Globus pallidus (tissue), 1 donor: ENCODE measurements at regions not wholly inside any gene's neighbourhood (a gene's known extent, or its start where the extent isn't known, plus 50 kb on each side); places are given as distances from the start of the nearest gene placed in this dataset.

Source experiments
- DNase-seq: peaks from one replicate; pipeline ENCODE4 v3.0.0-alpha.2; 2015; ENCODE audit warnings: low spot score

DNA sequence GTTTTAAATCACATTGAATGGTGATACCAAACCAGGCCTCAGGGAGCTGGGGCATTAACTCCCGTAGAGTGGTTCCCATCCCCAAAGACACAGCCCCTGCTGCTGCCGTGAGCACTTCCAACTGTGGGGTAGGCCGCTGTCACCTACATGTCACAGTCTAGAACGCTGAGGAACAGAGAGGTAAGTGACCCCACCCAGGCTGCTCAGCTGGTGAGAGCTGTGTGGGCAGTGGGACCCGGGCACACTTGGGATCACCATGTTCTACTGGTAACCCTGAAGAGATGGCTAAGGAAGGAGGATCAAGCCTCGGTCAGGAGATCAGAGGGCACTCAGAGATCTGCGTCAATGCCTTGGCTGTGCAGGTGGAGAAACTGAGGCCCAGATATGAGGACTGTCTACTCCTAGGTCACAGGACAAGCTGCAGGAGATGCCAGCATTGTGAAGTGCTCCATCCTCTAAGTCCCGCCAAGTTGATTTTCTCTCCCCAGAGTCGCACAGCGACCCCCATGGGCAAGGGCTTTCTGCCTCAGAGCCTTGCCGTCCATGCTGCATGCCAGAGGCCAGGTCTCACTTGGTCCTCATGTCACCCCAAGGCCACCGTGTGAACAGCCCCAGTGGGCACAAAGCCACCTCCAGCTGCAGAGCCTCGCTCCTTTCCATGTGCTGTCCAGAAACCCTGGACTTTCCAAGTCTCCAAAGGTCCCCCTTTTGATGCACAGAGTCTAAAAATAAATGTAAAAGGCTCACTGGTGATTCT lies 144.2 kb upstream of the OTOS start:
- DNase-seq = no peak

DNA sequence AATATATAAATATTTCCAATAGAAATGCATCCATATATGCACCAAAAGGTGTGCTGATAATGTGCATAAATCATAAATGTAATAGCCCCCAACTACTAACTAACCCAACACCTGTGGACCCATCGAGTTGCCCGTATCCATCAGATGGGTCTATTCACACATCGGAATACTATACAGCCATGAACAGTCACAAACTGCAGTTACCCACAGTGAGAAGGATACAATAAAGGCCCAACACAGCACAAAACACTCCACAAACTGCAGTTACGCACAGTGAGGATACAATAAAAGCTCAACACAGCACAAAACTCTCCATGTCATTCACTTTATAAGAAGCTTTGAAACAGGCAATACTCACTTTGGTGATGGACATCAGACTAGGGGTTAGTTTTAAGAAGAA lies 145.3 kb upstream of the OTOS start:
- DNase-seq = no peak

DNA sequence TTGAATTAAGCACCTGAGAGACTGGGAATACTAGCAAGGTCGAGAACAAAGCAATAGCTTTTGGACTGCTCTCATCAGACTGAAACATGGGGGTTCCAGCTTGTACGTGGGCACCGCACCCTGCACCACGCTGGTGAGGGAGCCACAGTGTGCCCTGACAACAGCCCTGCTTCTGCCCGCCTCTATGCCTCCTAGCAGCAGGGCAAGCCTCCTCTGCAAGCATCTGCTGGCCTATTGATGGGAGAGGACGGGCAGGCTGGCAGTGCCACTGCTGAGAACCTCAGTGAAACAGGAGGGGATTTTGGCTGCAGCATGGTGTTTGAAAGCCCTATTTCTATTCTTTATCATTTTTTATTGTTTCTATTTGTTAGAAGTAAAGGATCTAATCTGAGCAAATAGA lies 146.1 kb upstream of the OTOS start:
- DNase-seq = peak; percentile 43

DNA sequence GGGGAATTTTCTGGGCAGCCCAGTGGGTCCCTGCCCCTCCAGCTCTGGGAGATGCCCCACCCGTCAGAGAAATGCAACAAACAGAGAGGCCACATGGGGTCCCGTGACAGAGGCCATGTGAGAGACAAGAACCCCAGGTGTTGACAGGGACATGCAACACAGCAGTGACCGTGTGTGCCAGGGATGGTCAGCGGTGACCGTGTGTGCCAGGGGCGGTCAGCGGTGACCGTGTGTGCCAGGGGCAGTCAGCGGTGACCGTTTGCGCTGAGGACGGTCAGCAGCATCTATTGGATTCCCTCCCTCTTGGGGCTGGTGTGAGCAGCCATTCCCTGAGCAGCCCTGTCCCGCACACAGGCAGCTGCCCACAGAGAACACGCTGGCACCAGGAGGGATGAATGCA lies 146.6 kb upstream of the OTOS start:
- DNase-seq = peak; percentile 35

DNA sequence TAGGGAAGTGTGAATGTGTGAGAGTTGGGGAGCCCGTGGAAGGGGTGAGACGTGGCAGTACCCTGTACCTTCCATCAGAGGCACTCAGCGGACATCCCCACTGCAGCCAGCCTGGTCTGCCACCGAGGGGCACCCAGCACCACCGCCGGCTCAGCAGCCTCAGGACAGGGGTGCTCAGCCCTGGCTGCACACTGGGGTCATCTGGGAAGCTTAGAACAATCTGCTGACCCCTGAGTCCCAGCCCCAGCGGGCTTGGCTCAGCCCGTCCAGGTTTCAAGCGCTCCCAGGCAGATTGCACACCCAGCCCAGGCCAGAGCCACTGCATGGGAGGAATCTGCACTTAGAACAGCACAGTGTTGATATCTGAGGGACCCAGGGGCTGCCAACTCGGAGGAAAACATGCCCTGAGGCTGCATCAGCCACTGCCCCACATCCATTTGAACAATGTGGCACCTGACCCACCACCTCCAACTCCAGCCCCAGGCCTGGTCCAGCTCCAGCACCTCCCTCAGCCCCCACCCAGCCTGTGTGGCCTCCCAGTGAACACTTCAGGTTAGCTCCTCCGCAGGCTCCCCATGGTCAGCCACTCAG lies 147.1 kb upstream of the OTOS start:
- peak; percentile 15 for DNase-seq

DNA sequence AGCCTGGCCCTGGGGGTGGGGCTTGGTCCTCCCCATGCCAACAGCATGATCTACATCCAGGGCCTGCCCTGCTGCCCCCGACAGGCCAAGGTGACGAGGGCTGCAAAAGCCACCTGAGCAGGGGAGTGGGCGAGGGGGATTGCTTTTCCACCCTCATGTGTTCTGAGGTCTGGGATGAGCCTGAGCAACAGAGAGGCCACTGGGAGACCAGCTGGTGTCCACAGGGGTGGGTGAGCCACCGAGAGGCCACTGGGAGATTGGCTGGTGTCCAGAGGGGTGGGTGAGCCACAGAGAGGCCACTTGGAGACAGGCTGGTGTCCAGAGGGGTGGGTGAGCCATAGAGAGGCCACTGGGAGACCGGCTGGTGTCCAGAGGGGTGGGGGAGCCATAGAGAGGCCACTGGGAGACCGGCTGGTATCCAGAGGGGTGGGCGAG lies 147.4 kb upstream of the GPC1 start:
- DNase-seq = no peak

DNA sequence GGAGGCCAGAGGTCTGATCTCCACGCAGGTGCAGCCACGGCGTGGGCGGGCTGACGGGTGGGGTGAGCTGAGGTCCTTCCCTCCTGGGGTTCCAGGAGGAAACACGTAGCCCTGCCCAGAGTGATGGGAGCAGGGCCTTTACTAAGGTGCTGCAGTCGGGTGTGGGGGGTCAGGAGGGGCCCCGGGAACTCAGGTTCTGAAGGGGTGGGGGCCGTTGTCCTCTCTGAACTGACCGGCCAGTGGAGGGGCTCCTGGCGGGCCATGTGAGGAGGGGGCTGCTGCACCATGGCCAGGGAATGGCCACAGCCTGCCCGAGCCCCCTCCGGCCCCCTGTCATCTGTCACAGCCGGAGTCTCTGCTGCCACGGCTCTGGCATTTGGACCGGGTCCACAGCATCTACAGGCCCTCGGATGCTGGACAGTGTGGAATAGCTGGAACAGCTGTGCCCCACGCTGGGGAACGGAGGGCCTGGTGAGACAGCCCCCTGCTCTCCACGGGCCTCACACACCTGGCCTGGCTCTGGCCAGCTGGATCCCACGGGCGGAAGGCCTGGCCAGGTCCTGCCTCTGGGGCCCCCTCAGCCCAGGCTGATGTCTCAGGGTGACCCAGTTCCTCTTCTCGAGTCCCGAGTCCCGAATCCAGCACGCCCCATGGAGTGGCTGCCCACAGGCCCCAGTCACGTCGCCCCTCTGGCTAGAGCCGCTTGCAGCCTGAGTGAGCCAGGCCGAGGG lies 145.6 kb upstream of the GPC1 start:
- DNase-seq = no peak

DNA sequence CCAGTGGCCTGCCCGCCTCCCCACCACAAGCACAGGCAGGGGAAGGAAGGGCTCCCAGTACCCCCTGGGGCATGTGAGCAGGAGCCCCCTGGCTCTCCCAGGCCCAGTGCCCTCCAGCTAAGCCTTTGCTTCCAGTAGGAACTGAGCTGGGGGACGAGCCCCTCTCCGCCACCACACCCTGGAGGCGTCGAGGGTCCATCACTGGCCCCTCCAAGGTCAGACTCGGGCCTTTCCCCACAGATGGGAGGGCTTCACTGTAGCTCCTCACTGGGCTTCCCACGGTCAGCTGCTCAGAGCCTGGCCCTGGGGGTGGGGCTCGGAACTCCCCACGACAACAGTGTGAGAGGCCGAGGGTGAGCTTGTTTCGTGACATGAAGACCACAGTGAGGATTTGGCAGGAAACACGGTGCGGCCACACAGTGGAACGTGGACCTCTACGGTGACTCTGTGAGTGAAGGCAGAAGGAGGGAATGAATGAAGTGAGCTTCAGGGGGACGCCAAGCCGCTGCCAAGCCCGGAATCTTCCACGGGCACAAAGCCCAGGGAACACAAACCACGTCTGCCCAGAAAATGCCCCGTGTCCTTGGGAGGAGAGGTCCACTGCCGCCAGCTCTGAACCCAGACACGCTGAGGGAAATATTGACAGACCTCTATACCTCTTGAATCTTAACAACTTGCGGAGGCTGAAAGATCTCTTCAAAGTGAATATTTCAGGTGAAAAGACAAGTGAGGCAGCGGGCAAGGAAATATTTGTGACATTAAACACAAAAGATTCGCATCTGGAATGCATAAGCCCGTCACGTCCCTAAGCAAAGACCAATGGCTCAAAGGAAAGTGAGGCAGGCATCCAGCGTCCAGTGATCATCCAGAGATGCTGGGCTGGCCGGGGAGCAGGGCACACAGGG lies 144.8 kb upstream of the GPC1 start:
- no peak for DNase-seq

DNA sequence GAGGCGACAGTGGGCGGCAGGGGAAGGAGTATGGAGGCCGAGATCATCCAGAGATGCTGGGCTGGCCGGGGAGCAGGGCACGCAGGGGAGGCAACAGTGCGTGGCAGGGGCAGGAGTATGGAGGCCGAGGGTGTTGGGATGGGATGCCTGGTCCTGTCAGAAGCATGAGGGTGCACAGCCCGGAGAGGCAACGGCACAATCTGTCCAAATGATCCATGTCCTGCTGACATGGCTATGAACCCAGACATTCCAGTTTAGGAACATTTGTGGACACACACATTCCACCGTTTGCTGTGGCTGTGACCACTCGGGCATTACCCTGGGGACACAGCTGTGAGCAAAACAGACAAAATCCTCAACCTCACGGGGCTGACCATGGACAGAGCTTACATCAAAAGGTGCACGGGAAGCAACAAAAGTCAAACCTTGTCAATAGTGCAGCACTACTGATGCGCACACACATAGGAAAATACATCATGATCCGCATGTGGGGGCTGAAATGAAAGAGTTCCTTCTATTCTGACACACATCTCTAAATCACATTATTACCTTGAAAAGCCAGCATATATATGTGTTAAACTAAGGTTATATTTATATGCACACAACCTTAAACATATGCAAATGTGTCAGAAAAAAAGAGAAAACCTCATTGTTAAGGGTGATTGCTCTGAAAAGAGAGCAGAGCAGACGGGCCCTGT lies 144.0 kb upstream of the GPC1 start:
- DNase-seq = no peak

DNA sequence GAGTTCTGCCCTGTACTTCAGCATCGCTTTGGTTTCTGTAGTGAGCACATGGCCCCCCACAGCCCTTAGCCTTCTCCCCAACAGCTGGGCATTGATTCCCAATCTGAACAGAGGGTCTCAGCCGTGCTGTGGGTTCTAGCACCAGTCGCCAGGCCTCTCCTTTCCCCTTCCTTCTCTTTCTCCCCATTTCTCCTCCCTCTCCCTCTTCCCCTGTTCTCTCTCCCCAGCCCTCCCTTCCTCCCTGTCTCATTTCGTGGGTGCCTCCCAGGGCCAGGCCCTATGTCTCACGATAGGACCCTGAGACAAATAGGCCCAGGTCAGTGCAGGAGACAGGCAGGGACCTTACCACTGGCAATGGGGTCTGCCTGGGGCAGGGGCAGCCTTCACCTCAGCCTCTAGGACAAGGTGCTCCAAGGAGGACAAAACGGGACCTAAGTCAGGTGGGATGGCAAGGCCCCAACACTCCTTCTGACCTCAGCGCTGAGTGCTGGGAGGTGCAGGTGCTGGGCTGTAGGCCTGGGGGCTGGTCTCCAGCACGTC lies 143.4 kb upstream of the GPC1 start:
- no peak for DNase-seq

DNA sequence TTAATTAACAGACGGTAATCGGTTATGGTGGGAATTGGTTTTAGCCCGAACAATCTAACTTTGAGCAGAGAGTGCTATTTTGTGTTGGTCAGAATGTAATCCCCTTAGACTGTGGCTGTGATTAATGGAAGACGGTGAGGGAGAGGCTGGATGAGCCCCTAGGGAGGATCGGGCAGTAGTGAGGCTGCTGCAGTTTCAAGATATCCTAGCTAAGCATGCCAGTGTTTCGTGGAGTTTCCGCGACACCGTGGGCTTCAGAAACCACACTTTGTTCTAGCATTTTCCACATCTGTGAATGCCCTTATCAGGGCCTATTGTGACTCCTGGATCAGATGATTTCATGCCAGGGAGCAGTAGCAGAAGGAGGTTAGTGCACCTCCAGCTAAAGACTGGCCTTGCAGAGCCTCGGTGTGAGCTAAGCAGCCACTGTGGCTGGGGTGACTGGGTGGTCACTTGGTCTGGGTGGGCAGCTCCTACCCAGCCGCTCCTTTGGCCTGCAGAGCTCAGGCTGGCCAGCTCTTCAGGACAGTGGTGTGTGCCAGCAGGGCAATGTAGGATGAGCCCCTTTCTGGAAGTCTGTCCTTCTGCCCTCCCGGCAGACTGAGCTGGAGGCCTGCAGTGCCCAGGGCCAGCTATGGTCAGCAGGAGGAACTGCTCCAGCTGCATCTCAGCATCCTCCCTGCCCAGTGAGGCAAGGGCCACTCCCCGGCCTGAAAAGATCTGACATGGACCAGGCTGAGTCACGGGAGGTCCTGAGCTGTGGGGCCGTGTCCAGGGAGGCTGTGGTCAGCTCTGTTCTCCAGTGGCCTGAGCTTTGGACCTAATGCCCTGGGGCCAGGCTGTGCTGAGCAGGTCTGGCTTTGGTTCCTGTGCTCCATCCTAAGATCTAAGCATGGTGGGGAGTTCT lies 142.6 kb upstream of the GPC1 start:
- DNase-seq = no peak

DNA sequence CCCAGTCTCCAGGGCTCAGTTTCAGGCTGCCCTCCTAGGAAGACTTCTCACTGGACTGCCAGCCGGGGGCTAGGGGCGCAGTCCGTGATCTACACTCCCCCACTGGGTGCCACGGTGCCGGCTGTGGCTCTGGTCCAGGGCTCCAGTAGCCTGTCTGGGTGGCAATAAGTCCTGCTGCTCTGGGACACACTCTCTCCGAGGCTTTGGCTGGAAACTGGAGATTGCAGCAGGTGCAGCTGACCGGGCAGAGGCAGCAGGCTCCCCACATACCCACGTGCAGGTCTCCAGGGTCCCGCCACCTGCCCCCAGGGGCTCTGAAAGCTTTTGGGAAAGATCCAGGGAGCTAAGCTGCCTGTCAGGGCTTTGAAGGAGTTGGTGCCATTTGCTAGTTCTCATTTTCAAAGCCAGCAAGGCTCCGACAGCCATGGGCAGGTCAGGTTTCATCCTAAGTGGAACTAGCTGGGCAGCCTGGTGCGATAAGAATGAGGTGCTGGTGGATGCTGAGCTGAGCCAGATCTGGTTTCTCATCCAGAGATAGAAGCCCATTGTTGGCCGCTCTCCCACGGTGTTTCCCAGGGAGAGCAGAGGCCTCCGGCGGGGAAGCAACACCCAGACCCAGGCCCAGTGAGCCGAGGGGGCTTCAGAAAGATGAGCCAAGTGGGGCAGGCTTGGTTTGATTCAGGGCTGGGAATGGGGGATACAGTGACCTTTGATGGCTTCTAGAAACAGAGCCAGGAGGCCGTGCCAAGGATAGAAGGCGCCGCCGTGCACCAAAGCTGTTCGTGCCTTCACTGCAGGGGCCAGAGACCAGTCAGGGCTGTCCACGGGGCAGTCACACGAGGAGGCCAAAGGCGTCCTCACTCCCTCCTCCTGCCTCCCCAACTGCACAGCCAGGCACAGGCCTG lies 141.7 kb upstream of the GPC1 start:
- DNase-seq = no peak

DNA sequence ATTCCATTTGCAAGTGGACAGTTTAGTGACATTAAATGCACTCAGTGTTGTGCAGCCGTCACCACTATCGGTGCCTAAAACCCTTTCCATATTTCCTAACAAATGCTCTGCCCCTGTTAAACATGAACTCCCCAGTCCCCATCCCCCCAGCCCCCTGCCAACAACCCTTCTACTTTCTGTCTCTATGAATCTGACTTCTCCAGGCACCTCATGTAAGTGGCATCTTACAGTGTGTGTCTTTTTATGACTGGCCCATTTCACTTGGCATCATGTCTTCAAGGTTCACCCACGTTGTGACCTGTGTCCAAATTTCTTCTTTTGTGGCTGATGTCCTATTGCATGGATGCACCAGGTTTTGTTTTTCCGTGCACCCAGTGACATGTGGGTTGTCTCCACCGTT lies 140.9 kb upstream of the GPC1 start:
- DNase-seq = no peak

DNA sequence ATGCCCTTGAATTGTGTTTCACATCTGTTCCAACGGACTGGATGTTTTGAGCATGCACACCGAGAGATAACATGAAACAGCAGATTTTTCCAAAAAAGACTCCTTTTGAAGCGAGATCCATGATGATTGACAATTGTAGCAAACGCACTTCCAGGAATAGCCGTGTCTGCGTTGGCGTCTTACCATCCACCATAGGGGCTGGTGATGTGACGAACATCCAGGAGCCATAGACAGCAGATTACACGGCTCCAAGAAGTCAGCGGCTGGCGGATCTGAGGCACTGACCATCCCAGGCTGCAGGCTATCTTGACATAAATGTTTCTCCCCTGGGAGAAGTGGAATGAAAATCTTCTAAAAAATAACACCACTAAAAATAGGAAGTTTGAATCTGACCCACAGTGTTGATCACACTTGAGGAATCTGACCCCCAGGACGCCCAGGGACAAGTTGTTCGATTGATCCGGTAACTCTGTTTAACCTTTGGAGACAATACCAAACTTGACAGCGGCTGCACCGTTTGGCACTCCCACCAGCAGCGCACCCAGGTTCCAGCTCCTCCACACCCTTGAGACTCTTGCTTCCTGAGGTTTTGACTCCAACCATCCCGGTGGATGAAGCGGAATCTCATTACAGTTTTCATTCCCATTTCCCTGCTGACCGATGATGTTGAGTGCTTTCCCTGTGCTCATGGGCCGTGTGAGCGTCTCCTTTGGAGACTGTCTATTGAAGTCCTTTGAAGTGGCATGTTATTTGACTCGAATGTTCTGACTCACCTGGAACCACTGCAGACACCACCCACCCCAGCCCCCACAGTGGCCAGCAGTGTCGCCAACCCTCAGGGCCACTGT lies 140.0 kb upstream of the GPC1 start:
- DNase-seq = no peak

DNA sequence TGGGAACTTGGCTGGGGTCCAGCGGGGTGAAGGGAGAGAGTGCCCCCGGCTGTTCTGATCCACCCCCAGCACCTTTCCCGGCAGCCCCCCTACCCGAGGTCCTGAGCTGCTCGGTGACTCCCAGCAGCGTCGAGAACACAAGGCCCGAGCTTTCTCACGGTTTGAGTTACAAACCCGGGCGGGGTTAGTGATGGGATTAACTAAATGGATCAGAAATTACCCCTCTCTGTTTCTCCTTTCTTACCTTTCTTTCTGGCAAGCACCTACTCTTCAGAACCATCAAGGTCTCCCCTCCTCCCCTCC lies 139.4 kb upstream of the GPC1 start:
- DNase-seq = no peak

DNA sequence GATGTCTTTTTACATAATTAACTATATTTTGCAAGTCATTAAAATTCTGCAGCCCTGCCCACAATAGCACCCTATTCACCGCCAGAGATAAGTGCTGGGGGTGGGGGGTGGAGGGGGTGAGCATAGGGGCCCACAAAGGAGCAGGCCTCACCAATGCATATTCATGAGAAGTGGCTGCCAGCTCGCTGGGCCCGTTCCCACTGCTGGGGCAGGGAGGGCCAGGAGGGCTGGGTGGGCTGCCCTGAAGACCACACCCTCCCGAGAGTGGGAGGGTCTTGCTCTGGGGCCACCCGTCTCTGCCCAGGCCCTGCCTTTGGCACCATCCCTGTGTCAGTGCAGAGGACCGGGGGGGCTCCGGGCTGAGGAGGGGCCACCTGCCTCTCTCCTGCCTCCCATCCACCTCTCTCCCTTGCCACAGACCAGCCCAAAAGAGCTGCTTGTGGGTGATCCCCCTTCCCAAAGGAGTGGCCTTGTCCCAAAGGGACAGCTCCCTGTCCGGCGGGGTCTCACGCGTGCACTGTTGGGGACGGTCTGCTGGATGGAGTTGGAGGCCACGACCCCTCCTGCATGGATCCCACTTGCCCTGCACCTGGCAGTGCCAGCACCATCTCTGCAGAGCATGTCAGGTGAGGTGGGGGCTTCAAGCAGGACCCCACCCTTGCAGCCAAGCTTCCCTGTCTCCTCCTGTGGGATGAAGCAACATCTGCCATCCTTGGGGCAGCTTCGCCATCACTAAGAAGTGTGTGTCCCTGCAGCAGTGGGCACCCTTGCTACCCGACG lies 138.8 kb upstream of the GPC1 start:
- no peak for DNase-seq

DNA sequence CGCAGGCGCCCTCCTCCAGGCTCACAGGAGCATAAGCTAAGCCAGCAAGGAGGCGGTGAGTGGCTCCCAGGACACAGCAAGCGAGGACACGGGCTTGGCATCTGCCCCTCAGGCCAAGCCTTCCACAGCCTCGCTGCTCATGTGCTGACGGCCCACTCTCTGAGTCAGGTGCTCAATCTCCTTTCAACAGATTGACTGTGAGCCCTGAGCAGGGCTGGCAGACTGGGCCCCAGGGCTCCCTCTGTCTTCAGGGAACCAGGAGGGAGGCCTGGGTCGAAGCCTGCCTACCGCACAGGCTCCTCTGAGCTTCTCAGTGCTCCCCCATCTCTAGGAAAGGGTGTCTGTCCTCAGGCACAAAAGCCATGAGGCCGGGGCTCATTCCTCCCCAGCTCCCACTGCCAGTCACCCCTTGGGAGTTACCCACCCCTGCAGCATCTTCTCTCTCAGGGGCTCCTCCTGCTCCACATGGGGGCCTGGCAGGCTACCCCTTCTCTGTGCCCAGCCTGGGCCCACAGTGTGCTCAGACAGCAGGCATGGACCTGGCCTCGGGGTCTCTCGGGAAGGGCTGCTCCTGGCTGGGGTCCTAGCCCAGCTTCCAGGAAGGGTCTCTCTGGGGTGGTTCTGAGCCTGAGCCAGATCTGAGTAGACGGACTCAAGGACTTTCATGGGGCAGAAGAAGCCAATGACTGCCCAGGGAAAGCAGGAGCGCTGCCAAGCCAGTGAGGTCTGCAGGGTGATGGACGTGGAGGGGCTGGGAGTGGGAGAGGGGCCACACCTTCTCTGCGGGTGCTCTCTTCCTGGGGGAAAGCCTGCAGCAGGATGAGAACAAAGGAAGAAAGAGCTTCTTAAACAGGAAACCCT lies 138.0 kb upstream of the GPC1 start:
- no peak for DNase-seq
